IMR-90 (cell line): ENCODE measurements at regions not wholly inside any gene's neighbourhood (a gene's known extent, or its start where the extent isn't known, plus 50 kb on each side); places are given as distances from the start of the nearest gene placed in this dataset.

Experiments used
- ATAC-seq: fragments of 200-7000 bp; cut with Tn5 transposase; 2 replicates; pipeline ENCODE4 v1.9.1; 2020; ENCODE audit warnings: low read depth, mild to moderate bottlenecking, moderate library complexity
- BruUV-seq: library from RNA; stranded (reverse); fragments of 400-500 nt; replicated peaks from 2 replicates; lab custom pipeline; 2021; lab: Mats Ljungman, UMichigan
- CTCF ChIA-PET: fragments of 300-600 bp; formaldehyde crosslinking; extraction: SDS; loops from one replicate; lab custom pipeline; 2021; ENCODE audit warnings: antibody characterized with exemption; lab: Yijun Ruan, JAX
- POLR2A ChIA-PET: fragments of 300-600 bp; sonication (Branson Sonifier 250); formaldehyde crosslinking; loops from one replicate; lab custom pipeline; 2022; ENCODE audit warnings: antibody characterized with exemption; ENCODE audit not compliant: unreplicated experiment; lab: Charles Lee
- DNase-seq: peaks from one replicate; pipeline ENCODE4 v3.0.0; 2013
- H2AFZ ChIP-seq: replicated peaks from 2 replicates; pipeline ENCODE3; 2013; ENCODE audit warnings: low read length, mild to moderate bottlenecking; ENCODE audit not compliant: poor library complexity
- H2AK5ac ChIP-seq: 2 replicates; pipeline ENCODE4 v1.6.1; 2013; ENCODE audit warnings: low read depth, low read length, inconsistent platforms
- H2AK9ac ChIP-seq: replicated peaks from 2 replicates; pipeline ENCODE3; 2013; ENCODE audit warnings: mild to moderate bottlenecking, low read depth, low read length, moderate library complexity; ENCODE audit not compliant: poor library complexity
- H2BK120ac ChIP-seq: 2 replicates; pipeline ENCODE4 v1.6.1; 2013; ENCODE audit warnings: low read depth, low read length, inconsistent platforms
- H2BK15ac ChIP-seq: 3 replicates; pipeline ENCODE4 v1.6.1; 2013; ENCODE audit warnings: low read depth, low read length, inconsistent platforms
- H2BK20ac ChIP-seq: 2 replicates; pipeline ENCODE4 v1.6.1; 2013; ENCODE audit warnings: low read depth, mild to moderate bottlenecking, inconsistent platforms, low read length, moderate library complexity
- H2BK5ac ChIP-seq: 2 replicates; pipeline ENCODE4 v1.6.1; 2013; ENCODE audit warnings: mild to moderate bottlenecking, low read depth, low read length, inconsistent platforms; ENCODE audit not compliant: poor library complexity, severe bottlenecking
- H3K14ac ChIP-seq: replicated peaks from 2 replicates; pipeline ENCODE4 v1.6.1; 2013; ENCODE audit warnings: low read depth, low read length, inconsistent platforms
- H3K18ac ChIP-seq: 2 replicates; pipeline ENCODE4 v1.6.1; 2013; ENCODE audit warnings: low read depth, low read length, control low read depth
- H3K23ac ChIP-seq: 2 replicates; pipeline ENCODE4 v1.6.1; 2013; ENCODE audit warnings: low read depth, low read length, inconsistent platforms
- H3K27ac ChIP-seq: 2 replicates; pipeline ENCODE4 v1.5.1; 2013; ENCODE audit warnings: mild to moderate bottlenecking, control low read depth, low read length; ENCODE audit not compliant: insufficient read depth
- H3K27me3 ChIP-seq: 2 replicates; pipeline ENCODE4 v1.6.1; 2013; ENCODE audit warnings: low read length; ENCODE audit not compliant: control insufficient read depth, insufficient read depth
- H3K36me3 ChIP-seq: 2 replicates; pipeline ENCODE4 v1.6.1; 2013; ENCODE audit warnings: low read length, mixed read lengths; ENCODE audit not compliant: control insufficient read depth, insufficient read depth
- H3K4ac ChIP-seq: 2 replicates; pipeline ENCODE4 v1.6.1; 2013; ENCODE audit warnings: low read depth, low read length, inconsistent platforms
- H3K4me1 ChIP-seq: 2 replicates; pipeline ENCODE4 v1.6.1; 2013; ENCODE audit warnings: low read length, mixed read lengths; ENCODE audit not compliant: control insufficient read depth, insufficient read depth
- H3K4me2 ChIP-seq: 2 replicates; pipeline ENCODE4 v1.6.1; 2013; ENCODE audit warnings: low read depth, mild to moderate bottlenecking, control low read depth, low read length, moderate library complexity
- H3K4me3 ChIP-seq: 2 replicates; pipeline ENCODE4 v1.5.1; 2013; ENCODE audit warnings: low read depth, mild to moderate bottlenecking, control low read depth, low read length, moderate library complexity; ENCODE audit not compliant: insufficient read depth
- H3K56ac ChIP-seq: 2 replicates; pipeline ENCODE4 v1.6.1; 2013; ENCODE audit warnings: low read length, inconsistent platforms; ENCODE audit not compliant: insufficient read depth; ENCODE audit errors: extremely low read depth
- H3K79me1 ChIP-seq, 2 experiments: 2 replicates each; pipeline ENCODE4 v1.6.1; 2013; ENCODE audit warnings: low read length in 2 of 2, inconsistent platforms in 1 of 2, low read depth in 1 of 2
- H3K9ac ChIP-seq: 2 replicates; pipeline ENCODE4 v1.6.1; 2013; ENCODE audit warnings: low read depth, low read length, control low read depth
- H3K9me1 ChIP-seq: 2 replicates; pipeline ENCODE4 v1.6.1; 2013; ENCODE audit warnings: low read length, inconsistent platforms; ENCODE audit not compliant: insufficient read depth
- H3K9me3 ChIP-seq: 2 replicates; pipeline ENCODE4 v1.6.1; 2013; ENCODE audit warnings: low read length; ENCODE audit not compliant: control insufficient read depth, insufficient read depth
- H4K20me1 ChIP-seq: 2 replicates; pipeline ENCODE4 v1.6.1; 2013; ENCODE audit warnings: low read length, inconsistent platforms; ENCODE audit not compliant: insufficient read depth
- H4K5ac ChIP-seq: 2 replicates; pipeline ENCODE4 v1.6.1; 2013; ENCODE audit warnings: mild to moderate bottlenecking, low read depth, low read length, control low read depth
- H4K8ac ChIP-seq, 2 experiments: 2 replicates each; pipeline ENCODE4 v1.6.1; 2013; ENCODE audit warnings: low read depth in 2 of 2, low read length in 2 of 2, control low read depth in 1 of 2, inconsistent platforms in 1 of 2
- H4K91ac ChIP-seq: 2 replicates; pipeline ENCODE4 v1.6.1; 2013; ENCODE audit warnings: low read depth, low read length, inconsistent platforms; ENCODE audit not compliant: insufficient read depth
- MXI1 ChIP-seq: IDR thresholded peaks from 2 replicates; pipeline ENCODE4 v1.6.1; 2012; ENCODE audit warnings: low read depth, mild to moderate bottlenecking, low read length, moderate library complexity, borderline replicate concordance
- NFE2L2 ChIP-seq: fragments of 150-350 bp; IDR thresholded peaks from 2 replicates; pipeline ENCODE4 v1.6.1; 2016; ENCODE audit warnings: low read depth, mild to moderate bottlenecking, low read length
- POLR2A ChIP-seq: IDR thresholded peaks from 2 replicates; pipeline ENCODE4 v1.6.1; 2012; ENCODE audit warnings: mild to moderate bottlenecking, low read depth, low read length
- RAD21 ChIP-seq: IDR thresholded peaks from 2 replicates; pipeline ENCODE4 v1.6.1; 2012; ENCODE audit warnings: low read length, improper control_type of control experiment
- RCOR1 ChIP-seq: IDR thresholded peaks from 2 replicates; pipeline ENCODE4 v1.6.1; 2012; ENCODE audit warnings: mild to moderate bottlenecking, low read length, improper control_type of control experiment; ENCODE audit not compliant: insufficient replicate concordance
- SMC3 ChIP-seq: fragments of 150-350 bp; IDR thresholded peaks from 2 replicates; pipeline ENCODE4 v1.6.1; 2016; ENCODE audit warnings: low read depth, mild to moderate bottlenecking, antibody characterized with exemption, low read length, moderate library complexity
- WGBS, 2 experiments: methylation state at CpG; one replicate each; pipeline versions ENCODE4 v1.1.5 to v1.1.7; 2013; ENCODE audit warnings: missing lambda C conversion rate in 2 of 2; ENCODE audit not compliant: insufficient read length in 1 of 2; ENCODE audit errors: extremely low coverage in 2 of 2; 5-methylcytosine and 5-hydroxymethylcytosine counted together
- dilution Hi-C: fragments of 300-500 bp; cut with HindIII; formaldehyde crosslinking; loops from one replicate; pipeline ENCODE4 v1.14.3; 2018; ENCODE audit warnings: low sequenced_read_pairs; ENCODE audit not compliant: unreplicated experiment
- in situ Hi-C: fragments of 300-500 bp; cut with MboI; formaldehyde crosslinking; loops from 3 replicates; pipeline ENCODE4 v1.14.3; 2019; ENCODE audit warnings: low sequenced_read_pairs, inconsistent platforms, mixed read lengths
- intact Hi-C: fragments of 100-400 bp; cut with micrococcal nuclease; formaldehyde crosslinking; loops from 2 replicates; pipeline ENCODE4 v1.10.0; 2022
- TF ChIP-seq, protein P1 (sequence below): conservative IDR thresholded peaks from 2 replicates; pipeline ENCODE4 v1.5.1; 2012; ENCODE audit warnings: mild to moderate bottlenecking, low read depth, low read length, improper control_type of control experiment
- TF ChIP-seq, protein P2 (sequence below): fragments of 150-350 bp; IDR thresholded peaks from 2 replicates; pipeline ENCODE4 v1.6.1; 2017; ENCODE audit warnings: mild to moderate bottlenecking, antibody characterized with exemption, low read length, low read depth

DNA sequence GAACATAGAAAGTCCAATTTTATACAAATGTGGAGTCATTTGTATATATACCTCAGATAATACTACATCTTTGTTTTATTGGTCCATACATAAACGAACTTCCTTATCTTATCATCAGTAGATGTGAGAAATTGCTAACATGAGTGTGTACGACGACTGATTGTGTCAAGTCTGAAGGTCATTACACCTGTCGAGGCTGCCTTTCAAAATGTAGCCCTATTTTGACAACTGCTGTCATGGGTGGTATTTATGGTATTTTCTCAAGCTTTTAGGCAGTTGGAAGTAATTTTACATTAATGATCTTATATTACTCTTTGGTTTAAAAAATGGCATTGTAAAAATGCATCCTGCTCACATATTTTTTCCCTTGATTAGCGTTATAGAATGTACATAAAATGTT, 183.7 kb upstream of the DNAJC19 start:
- H2BK20ac ChIP-seq = no peak overlapping the region
- H3K79me1 ChIP-seq = no peaks in the 10 kb centered on the region
- ATAC-seq = no peak
- in situ Hi-C loops (no loop called here), intact Hi-C loops (no loop called here), dilution Hi-C loops (no loop called here)
- H4K91ac ChIP-seq = no peak overlapping the region
- H3K4me2 ChIP-seq = no peak overlapping the region
- CTCF ChIA-PET = no interaction called here
- no peaks in the 10 kb centered on the region for H3K4me1 ChIP-seq
- H2AFZ ChIP-seq = no peak overlapping the region
- POLR2A ChIA-PET = no interaction called here
- WGBS, 2 experiments = no CpG with 5 or more reads among the region's 5 CpGs
- no peak overlapping the region for H2AK9ac ChIP-seq
- no peak for DNase-seq
- no peak overlapping the region for H4K5ac ChIP-seq
- H3K27me3 ChIP-seq = no peaks in the 10 kb centered on the region
- no peak overlapping the region for H3K18ac ChIP-seq
- no peak overlapping the region for H2BK15ac ChIP-seq
- H4K8ac ChIP-seq = no peak overlapping the region
- H3K56ac ChIP-seq = no peak overlapping the region
- H4K20me1 ChIP-seq = no peaks in the 10 kb centered on the region
- no peak overlapping the region for H2BK120ac ChIP-seq
- no peaks in the 10 kb centered on the region for H3K36me3 ChIP-seq
- no peak overlapping the region for H3K14ac ChIP-seq
- H3K9ac ChIP-seq = no peak overlapping the region
- H3K23ac ChIP-seq = no peak overlapping the region
- H2BK5ac ChIP-seq = no peak overlapping the region
- no TSS peak for BruUV-seq
- H2AK5ac ChIP-seq = no peak overlapping the region
- H3K4ac ChIP-seq = no peak overlapping the region
- TF ChIP-seq, protein P1, sequence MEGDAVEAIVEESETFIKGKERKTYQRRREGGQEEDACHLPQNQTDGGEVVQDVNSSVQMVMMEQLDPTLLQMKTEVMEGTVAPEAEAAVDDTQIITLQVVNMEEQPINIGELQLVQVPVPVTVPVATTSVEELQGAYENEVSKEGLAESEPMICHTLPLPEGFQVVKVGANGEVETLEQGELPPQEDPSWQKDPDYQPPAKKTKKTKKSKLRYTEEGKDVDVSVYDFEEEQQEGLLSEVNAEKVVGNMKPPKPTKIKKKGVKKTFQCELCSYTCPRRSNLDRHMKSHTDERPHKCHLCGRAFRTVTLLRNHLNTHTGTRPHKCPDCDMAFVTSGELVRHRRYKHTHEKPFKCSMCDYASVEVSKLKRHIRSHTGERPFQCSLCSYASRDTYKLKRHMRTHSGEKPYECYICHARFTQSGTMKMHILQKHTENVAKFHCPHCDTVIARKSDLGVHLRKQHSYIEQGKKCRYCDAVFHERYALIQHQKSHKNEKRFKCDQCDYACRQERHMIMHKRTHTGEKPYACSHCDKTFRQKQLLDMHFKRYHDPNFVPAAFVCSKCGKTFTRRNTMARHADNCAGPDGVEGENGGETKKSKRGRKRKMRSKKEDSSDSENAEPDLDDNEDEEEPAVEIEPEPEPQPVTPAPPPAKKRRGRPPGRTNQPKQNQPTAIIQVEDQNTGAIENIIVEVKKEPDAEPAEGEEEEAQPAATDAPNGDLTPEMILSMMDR = no peak
- no peak for TF ChIP-seq RCOR1
- no peak for TF ChIP-seq MXI1
- TF ChIP-seq POLR2A = no peak
- TF ChIP-seq NFE2L2 = no peak
- TF ChIP-seq, protein P2, sequence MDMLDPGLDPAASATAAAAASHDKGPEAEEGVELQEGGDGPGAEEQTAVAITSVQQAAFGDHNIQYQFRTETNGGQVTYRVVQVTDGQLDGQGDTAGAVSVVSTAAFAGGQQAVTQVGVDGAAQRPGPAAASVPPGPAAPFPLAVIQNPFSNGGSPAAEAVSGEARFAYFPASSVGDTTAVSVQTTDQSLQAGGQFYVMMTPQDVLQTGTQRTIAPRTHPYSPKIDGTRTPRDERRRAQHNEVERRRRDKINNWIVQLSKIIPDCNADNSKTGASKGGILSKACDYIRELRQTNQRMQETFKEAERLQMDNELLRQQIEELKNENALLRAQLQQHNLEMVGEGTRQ = no peak
- no peak for TF ChIP-seq SMC3
- TF ChIP-seq RAD21 = no peak
- no peak overlapping the region for H3K27ac ChIP-seq
- H3K9me3 ChIP-seq = peaks cover 5% of the 10 kb centered on the region
- no peak overlapping the region for H3K4me3 ChIP-seq
- no peaks in the 10 kb centered on the region for H3K9me1 ChIP-seq
